Uterus (tissue), 2 donors: ENCODE measurements at regions not wholly inside any gene's neighbourhood (a gene's known extent, or its start where the extent isn't known, plus 50 kb on each side); places are given as distances from the start of the nearest gene placed in this dataset.

Source experiments
- POLR2A ChIP-seq, 2 donors: fragments of 450-650 bp; IDR thresholded peaks; one replicate each; pipeline ENCODE4 v1.6.1; 2016; ENCODE audit warnings: antibody characterized with exemption in 2 of 2, mild to moderate bottlenecking in 1 of 2, moderate library complexity in 1 of 2
- TF ChIP-seq, protein P1 (sequence below), 4 experiments: fragments of 200-600 bp in 2 of 4; fragments of 450-650 bp in 2 of 4; sonication (generic) in 2 of 4; IDR thresholded peaks; one replicate each; pipeline ENCODE4 v1.5.1; 2016 to 2019; ENCODE audit warnings: antibody characterized with exemption in 4 of 4, mild to moderate bottlenecking in 2 of 4, moderate library complexity in 1 of 4

DNA sequence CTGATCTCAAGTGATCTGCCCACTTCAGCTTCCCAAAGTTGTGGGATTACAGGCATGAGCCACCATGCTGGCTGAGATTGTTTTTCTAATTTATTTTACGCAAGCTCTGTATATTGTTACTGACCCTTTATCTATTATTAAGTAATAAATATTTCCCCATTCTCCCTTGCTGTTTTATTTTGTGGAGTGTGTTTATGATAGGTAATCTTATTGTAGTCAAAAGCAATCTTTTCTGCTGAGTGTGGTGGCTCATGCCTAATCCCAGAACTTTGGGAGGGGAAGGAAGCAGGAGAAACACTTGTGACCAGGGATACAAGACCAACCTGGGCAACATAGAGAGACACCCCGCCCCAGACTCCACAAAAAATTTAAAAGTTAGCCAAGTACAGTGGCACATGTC is 55.2 kb upstream of the RTN4 start:
- TF ChIP-seq, protein P1, sequence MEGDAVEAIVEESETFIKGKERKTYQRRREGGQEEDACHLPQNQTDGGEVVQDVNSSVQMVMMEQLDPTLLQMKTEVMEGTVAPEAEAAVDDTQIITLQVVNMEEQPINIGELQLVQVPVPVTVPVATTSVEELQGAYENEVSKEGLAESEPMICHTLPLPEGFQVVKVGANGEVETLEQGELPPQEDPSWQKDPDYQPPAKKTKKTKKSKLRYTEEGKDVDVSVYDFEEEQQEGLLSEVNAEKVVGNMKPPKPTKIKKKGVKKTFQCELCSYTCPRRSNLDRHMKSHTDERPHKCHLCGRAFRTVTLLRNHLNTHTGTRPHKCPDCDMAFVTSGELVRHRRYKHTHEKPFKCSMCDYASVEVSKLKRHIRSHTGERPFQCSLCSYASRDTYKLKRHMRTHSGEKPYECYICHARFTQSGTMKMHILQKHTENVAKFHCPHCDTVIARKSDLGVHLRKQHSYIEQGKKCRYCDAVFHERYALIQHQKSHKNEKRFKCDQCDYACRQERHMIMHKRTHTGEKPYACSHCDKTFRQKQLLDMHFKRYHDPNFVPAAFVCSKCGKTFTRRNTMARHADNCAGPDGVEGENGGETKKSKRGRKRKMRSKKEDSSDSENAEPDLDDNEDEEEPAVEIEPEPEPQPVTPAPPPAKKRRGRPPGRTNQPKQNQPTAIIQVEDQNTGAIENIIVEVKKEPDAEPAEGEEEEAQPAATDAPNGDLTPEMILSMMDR (IDR thresholded peaks at IDR 0.05): no peak
- no peak for TF ChIP-seq POLR2A (IDR thresholded peaks at IDR 0.05)
